ENCODE measurements at regions not wholly inside any gene's neighbourhood (a gene's known extent, or its start where the extent isn't known, plus 50 kb on each side); places are given as distances from the start of the nearest gene placed in this dataset.

- TF ChIP-seq CEBPB (IDR thresholded peaks at IDR 0.05) (no peak), REST (IDR thresholded peaks at IDR 0.05; ENCODE audit: low read depth) (no peak), FOXM1 (IDR thresholded peaks at IDR 0.05; ENCODE audit: borderline replicate concordance, low read depth) (no peak), YY1 (IDR thresholded peaks at IDR 0.05; ENCODE audit: low read depth) (no peak), TAF1 (IDR thresholded peaks at IDR 0.05; ENCODE audit: low read depth) (no peak), MAX (IDR thresholded peaks at IDR 0.05) (no peak), NFIC (IDR thresholded peaks at IDR 0.05) (no peak), EP300 (IDR thresholded peaks at IDR 0.05; ENCODE audit: borderline replicate concordance) (no peak), EGR1 (IDR thresholded peaks at IDR 0.05) (no peak), RAD21 (IDR thresholded peaks at IDR 0.05; ENCODE audit: low read depth) (no peak)
Measured at GRCh38 chr12:14252697-14253096, 112.8 kb upstream of the ATF7IP start.

All from Ishikawa (cell line).